ENCODE measurements at regions not wholly inside any gene's neighbourhood (a gene's known extent, or its start where the extent isn't known, plus 50 kb on each side); places are given as distances from the start of the nearest gene placed in this dataset.
"Not testable (repeated sequence)": the region's sequence is repeated elsewhere in the genome, so short reads cannot be mapped to it uniquely, and the experiment has no call there.

DNA sequence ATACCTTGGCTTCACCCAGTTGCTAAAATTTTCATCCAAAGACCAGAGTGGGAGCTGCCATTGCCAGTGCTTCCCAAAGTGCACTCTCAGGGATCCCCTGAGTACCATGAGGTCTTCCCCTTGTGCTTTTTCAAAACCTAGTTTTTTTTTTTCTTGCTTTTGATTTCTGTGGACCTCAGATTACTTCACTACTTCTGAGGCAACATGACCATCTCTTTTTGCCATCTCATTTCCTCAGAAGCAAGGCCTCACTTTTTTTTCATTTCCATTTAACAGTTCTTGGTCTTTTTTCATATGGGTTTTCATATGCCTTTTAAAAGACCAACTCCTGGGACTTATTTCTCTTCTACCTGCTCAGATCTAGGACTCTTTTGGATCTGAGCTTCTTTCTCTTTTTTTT is 64.1 kb upstream of the MMS22L start:
- no peak for DNase-seq (ENCODE audit: low read depth)
- no peak overlapping the region for H3K4me3 ChIP-seq (ENCODE audit: low read depth, low read length)
- TF ChIP-seq, protein P1, sequence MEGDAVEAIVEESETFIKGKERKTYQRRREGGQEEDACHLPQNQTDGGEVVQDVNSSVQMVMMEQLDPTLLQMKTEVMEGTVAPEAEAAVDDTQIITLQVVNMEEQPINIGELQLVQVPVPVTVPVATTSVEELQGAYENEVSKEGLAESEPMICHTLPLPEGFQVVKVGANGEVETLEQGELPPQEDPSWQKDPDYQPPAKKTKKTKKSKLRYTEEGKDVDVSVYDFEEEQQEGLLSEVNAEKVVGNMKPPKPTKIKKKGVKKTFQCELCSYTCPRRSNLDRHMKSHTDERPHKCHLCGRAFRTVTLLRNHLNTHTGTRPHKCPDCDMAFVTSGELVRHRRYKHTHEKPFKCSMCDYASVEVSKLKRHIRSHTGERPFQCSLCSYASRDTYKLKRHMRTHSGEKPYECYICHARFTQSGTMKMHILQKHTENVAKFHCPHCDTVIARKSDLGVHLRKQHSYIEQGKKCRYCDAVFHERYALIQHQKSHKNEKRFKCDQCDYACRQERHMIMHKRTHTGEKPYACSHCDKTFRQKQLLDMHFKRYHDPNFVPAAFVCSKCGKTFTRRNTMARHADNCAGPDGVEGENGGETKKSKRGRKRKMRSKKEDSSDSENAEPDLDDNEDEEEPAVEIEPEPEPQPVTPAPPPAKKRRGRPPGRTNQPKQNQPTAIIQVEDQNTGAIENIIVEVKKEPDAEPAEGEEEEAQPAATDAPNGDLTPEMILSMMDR (IDR thresholded peaks at IDR 0.05; ENCODE audit: control insufficient read depth, extremely low read depth, insufficient read depth): no peak

DNA sequence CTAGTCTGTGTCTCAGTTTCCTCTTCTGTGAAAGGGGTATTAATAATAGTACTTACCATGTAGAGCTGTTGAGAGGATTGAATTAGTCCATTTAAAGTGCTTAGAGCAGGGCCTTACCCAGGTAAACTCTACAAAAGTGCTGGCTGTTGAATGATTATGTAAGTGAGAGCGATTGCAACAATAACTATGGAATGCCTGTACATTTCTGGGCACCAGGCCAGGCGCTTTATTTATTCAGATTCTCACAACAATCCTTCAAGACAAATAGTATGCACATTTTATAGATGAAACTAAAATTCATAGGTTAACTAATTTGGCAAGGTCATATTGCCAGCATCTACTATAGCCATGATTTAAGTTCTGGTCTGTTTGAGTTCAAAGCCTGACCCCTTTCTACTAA is 78.3 kb upstream of the MMS22L start:
- DNase-seq (ENCODE audit: low read depth): peak; percentile 85
- no peak overlapping the region for H3K4me3 ChIP-seq (ENCODE audit: low read depth, low read length)
- TF ChIP-seq, protein P1 (IDR thresholded peaks at IDR 0.05; ENCODE audit: control insufficient read depth, extremely low read depth, insufficient read depth): no peak

DNA sequence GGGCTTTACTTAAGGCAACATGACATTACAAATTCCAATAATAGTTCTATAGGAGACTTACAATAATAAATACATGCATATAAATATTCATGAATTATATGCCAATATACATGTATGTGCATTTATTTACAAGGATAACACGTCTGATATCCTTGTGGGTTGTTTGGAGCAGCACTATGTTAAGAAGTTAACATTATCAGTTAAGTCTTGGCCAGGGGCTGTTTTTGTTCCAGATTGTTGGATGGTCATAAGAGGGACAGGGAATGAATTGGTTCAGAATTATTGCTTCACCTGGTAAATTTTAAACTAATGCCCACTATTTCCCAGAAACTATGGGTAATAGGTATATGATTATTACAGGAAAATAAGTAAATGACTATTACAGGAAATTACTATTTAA is 81.3 kb upstream of the MMS22L start:
- no peak overlapping the region for H3K4me3 ChIP-seq (ENCODE audit: low read depth, low read length)

DNA sequence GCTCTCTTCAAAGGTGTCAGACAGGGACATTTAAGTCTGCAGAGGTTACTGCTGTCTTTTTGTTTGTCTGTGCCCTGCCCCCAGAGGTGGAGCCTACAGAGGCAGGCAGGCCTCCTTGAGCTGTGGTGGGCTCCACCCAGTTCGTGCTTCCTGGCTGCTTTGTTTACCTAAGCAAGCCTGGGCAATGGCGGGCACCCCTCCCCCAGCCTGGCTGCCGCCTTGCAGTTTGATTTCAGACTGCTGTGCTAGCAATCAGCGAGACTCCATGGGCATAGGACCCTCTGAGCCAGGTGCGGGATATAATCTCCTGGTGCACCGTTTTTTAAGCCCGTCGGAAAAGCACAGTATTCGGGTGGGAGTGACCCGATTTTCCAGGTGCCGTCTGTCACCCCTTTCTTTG is 99.1 kb upstream of the MMS22L start:
- DNase-seq (ENCODE audit: low read depth); H3K4me3 ChIP-seq (ENCODE audit: low read depth, low read length): not testable (repeated sequence)

More for the DNA sequence above, 81.3 kb upstream of the MMS22L start:
- DNase-seq (ENCODE audit: low read depth): no peak
- TF ChIP-seq, protein P1 (IDR thresholded peaks at IDR 0.05; ENCODE audit: control insufficient read depth, extremely low read depth, insufficient read depth): no peak

DNA sequence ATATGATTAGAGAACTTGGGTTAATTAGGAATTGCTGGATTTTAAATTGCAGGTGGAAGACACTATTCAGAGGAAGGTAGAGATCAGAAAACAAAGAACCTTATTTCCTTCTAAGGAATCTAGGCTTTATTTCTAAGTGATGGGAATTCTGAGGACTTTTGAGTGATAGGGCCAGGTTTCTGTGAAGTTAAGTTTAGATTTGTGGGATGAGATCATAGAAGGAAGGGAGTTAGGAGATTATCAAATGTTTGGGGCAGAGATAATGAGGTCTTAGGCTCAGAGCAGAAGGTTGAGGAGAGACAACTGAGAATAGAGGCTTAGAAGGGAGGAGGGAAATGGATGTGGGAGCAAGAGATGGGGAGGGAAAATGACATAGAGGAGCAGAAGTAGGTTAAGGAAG is 109.7 kb upstream of the MMS22L start:
- DNase-seq (ENCODE audit: low read depth): no peak
- H3K4me3 ChIP-seq (ENCODE audit: low read depth, low read length): no peak overlapping the region
- TF ChIP-seq, protein P1 (IDR thresholded peaks at IDR 0.05; ENCODE audit: control insufficient read depth, extremely low read depth, insufficient read depth): no peak

DNA sequence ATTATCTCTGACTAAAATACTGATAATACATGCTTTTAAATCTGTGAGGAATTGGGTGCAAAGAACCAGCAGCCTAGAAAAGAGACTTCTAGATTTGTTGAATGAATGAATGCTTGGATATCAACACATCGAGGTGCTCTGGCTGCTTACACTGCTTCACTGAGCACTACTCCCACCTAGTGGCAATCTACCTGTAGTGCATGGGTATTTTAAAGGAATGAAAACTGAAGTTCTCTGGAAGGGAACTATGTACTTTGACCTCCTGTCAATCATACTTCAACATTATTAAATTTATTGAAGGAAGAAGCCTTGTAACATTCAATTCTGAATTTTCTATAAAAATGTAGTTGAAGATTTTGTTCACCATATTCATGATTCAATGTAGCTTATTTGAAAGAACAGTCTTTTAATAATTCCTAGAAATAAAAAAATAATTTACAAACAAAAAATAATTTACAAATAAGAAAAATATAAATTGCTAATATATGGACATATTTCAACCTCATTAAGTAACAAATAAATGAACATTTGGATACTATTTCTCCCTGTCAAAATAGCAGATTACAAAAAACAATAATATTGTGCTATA is 111.2 kb upstream of the MMS22L start:
- TF ChIP-seq, protein P1 (IDR thresholded peaks at IDR 0.05; ENCODE audit: control insufficient read depth, extremely low read depth, insufficient read depth): peak; percentile 83

DNA sequence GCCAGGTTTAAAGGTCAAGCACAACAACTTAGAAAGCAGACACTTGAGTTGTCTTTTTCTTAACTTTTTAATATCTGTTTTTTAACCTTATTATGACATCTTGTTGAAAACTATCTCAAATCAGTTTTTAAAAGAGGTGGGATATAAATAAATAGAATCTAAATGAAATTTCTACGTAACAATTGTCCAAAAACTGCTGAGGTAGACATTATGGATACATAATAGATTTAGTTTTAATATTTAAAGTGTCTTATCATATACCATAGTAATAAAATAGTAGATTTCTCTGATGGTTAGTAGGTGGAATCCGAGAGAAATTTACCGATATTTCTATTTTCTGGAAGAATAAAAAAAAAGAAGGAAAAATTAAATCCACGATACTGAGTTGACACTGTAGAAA is 113.9 kb upstream of the MMS22L start:
- no peak overlapping the region for H3K4me3 ChIP-seq (ENCODE audit: low read depth, low read length)
- TF ChIP-seq, protein P1 (IDR thresholded peaks at IDR 0.05; ENCODE audit: control insufficient read depth, extremely low read depth, insufficient read depth): no peak
- DNase-seq (ENCODE audit: low read depth): no peak

More for the DNA sequence above, 111.2 kb upstream of the MMS22L start:
- H3K4me3 ChIP-seq (ENCODE audit: low read depth, low read length): no peak overlapping the region
- DNase-seq (ENCODE audit: low read depth): peak; percentile 38
